ENCODE measurements at regions not wholly inside any gene's neighbourhood (a gene's known extent, or its start where the extent isn't known, plus 50 kb on each side); places are given as distances from the start of the nearest gene placed in this dataset.

- Mint-ChIP-seq H3K36me3 (no peaks in the 10 kb centered on the region), H3K4me3 (no peak overlapping the region), H3K27me3 (peaks cover 8% of the 10 kb centered on the region), H3K4me1 (ENCODE audit: unreplicated experiment) (no peaks in the 10 kb centered on the region), H3K9me3 (no peaks in the 10 kb centered on the region), H3K27ac (no peak overlapping the region)
- TF ChIP-seq CTCF (conservative IDR thresholded peaks at IDR 0.05) = no peak
- DNase-seq (ENCODE audit: extremely low spot score, unreplicated experiment) = no peak
Observed at GRCh38 chr1:218836264-218836663, 337.4 kb upstream of the LYPLAL1 start.

- no peak for TF ChIP-seq CTCF (conservative IDR thresholded peaks at IDR 0.05)
- Mint-ChIP-seq H3K36me3 (no peaks in the 10 kb centered on the region), H3K27me3 (peaks cover 5% of the 10 kb centered on the region), H3K9me3 (no peaks in the 10 kb centered on the region), H3K4me1 (ENCODE audit: unreplicated experiment) (no peaks in the 10 kb centered on the region), H3K4me3 (no peak overlapping the region), H3K27ac (no peak overlapping the region)
- DNase-seq (ENCODE audit: extremely low spot score, unreplicated experiment) = no peak
Observed at GRCh38 chr1:218837051-218837450, 336.6 kb upstream of the LYPLAL1 start.

GRCh38 chr1:218845589-218845988, 328.1 kb upstream of the LYPLAL1 start:
- TF ChIP-seq CTCF (conservative IDR thresholded peaks at IDR 0.05) = no peak
- Mint-ChIP-seq H3K27me3 (peaks cover 6% of the 10 kb centered on the region), H3K27ac (no peak overlapping the region), H3K9me3 (no peaks in the 10 kb centered on the region), H3K4me3 (no peak overlapping the region), H3K4me1 (ENCODE audit: unreplicated experiment) (peaks cover 7% of the 10 kb centered on the region), H3K36me3 (no peaks in the 10 kb centered on the region)
- no peak for DNase-seq (ENCODE audit: extremely low spot score, unreplicated experiment)

- peaks cover 7% of the 10 kb centered on the region for H3K4me1 Mint-ChIP-seq (ENCODE audit: unreplicated experiment)
- H3K27ac Mint-ChIP-seq = no peak overlapping the region
- no peak for TF ChIP-seq CTCF (conservative IDR thresholded peaks at IDR 0.05)
- H3K36me3 Mint-ChIP-seq = no peaks in the 10 kb centered on the region
- DNase-seq (ENCODE audit: extremely low spot score, unreplicated experiment) = no peak
- no peak overlapping the region for H3K4me3 Mint-ChIP-seq
- peaks cover 6% of the 10 kb centered on the region for H3K27me3 Mint-ChIP-seq
- H3K9me3 Mint-ChIP-seq = no peaks in the 10 kb centered on the region
Observed at GRCh38 chr1:218846181-218846580, 327.5 kb upstream of the LYPLAL1 start.

- H3K27me3 Mint-ChIP-seq = peaks cover 6% of the 10 kb centered on the region
- H3K27ac Mint-ChIP-seq = no peak overlapping the region
- DNase-seq (ENCODE audit: extremely low spot score, unreplicated experiment) = no peak
- H3K4me3 Mint-ChIP-seq = no peak overlapping the region
- peaks cover 12% of the 10 kb centered on the region for H3K4me1 Mint-ChIP-seq (ENCODE audit: unreplicated experiment)
- no peaks in the 10 kb centered on the region for H3K9me3 Mint-ChIP-seq
- H3K36me3 Mint-ChIP-seq = no peaks in the 10 kb centered on the region
- TF ChIP-seq CTCF (conservative IDR thresholded peaks at IDR 0.05) = no peak
Observed at GRCh38 chr1:218847089-218847768, 326.4 kb upstream of the LYPLAL1 start.
